Fibroblast of villous mesenchyme (primary cell): ENCODE measurements at regions not wholly inside any gene's neighbourhood (a gene's known extent, or its start where the extent isn't known, plus 50 kb on each side); places are given as distances from the start of the nearest gene placed in this dataset.

ENCODE experiments used
- DNase-seq: peaks from one replicate; pipeline ENCODE4 v3.0.0-alpha.2; 2010; ENCODE audit warnings: low read depth
- H3K4me3 ChIP-seq: 2 replicates; pipeline ENCODE4 v1.5.1; 2011; ENCODE audit warnings: low read depth, mild to moderate bottlenecking, low read length
- CTCF ChIP-seq: IDR thresholded peaks from 2 replicates; pipeline ENCODE4 v1.5.1; 2012; ENCODE audit warnings: low read depth, mild to moderate bottlenecking, low read length; ENCODE audit not compliant: insufficient read depth

GRCh38 chr6:108751851-108752732 is 96.1 kb upstream of the ARMC2 start:
- no peak overlapping the region for H3K4me3 ChIP-seq
- no peak for TF ChIP-seq CTCF
- no peak for DNase-seq

- H3K4me3 ChIP-seq = no peak overlapping the region
- TF ChIP-seq CTCF = no peak
- no peak for DNase-seq
These were observed 95.3 kb upstream of the ARMC2 start for GRCh38 chr6:108752733-108753590.

GRCh38 chr6:108755257-108756240 is 92.7 kb upstream of the ARMC2 start:
- H3K4me3 ChIP-seq = no peak overlapping the region
- no peak for TF ChIP-seq CTCF
- no peak for DNase-seq

- DNase-seq = no peak
- no peak for TF ChIP-seq CTCF
- H3K4me3 ChIP-seq = no peak overlapping the region
These were observed 90.9 kb upstream of the ARMC2 start for GRCh38 chr6:108757357-108757756.

GRCh38 chr6:108758884-108759283 is 89.3 kb upstream of the ARMC2 start:
- no peak for TF ChIP-seq CTCF
- H3K4me3 ChIP-seq = no peak overlapping the region
- no peak for DNase-seq
